SK-N-SH (cell line): ENCODE measurements at regions not wholly inside any gene's neighbourhood (a gene's known extent, or its start where the extent isn't known, plus 50 kb on each side); places are given as distances from the start of the nearest gene placed in this dataset.

ENCODE experiments used
- CTCF ChIA-PET: fragments of 300-600, 350-600 bp; formaldehyde crosslinking; extraction: SDS; loops from one replicate; lab custom pipeline; 2021; lab: Yijun Ruan, JAX
- POLR2A ChIA-PET: fragments of 350-600 bp; sonication (Branson Sonifier 250); formaldehyde crosslinking; extraction: SDS; loops from one replicate; lab custom pipeline; 2020; ENCODE audit warnings: antibody characterized with exemption, inconsistent platforms; lab: Yijun Ruan, JAX
- DNase-seq: peaks from one replicate; pipeline ENCODE4 v3.0.0; 2012
- H2AFZ ChIP-seq: fragments of 200-600 bp; sonication (generic); 2 replicates; pipeline ENCODE4 v1.8.1; 2016; ENCODE audit warnings: antibody characterized with exemption, mild to moderate bottlenecking, low read depth
- H3F3A ChIP-seq: fragments of 200-600 bp; sonication (generic); replicated peaks from 2 replicates; pipeline ENCODE3; 2016; ENCODE audit warnings: antibody characterized with exemption, mild to moderate bottlenecking; ENCODE audit not compliant: insufficient read depth
- H3K27ac ChIP-seq, 2 experiments: fragments of 200-500 bp in 1 of 2; fragments of 200-600 bp in 1 of 2; sonication (Bioruptor generic) in 1 of 2; sonication (generic), shearing (Covaris generic) in 1 of 2; 2 replicates each; pipeline versions ENCODE4 v1.5.1 to v1.6.1; 2014 to 2016; ENCODE audit warnings: low read depth in 2 of 2, inconsistent platforms in 1 of 2, low read length in 1 of 2, mild to moderate bottlenecking in 1 of 2, mixed read lengths in 1 of 2
- H3K27me3 ChIP-seq: fragments of 200-600 bp; sonication (generic), shearing (Covaris generic); 2 replicates; pipeline ENCODE4 v1.6.1; 2016; ENCODE audit warnings: mixed run types; ENCODE audit not compliant: insufficient read depth
- H3K36me3 ChIP-seq, 2 experiments: fragments of 200-500 bp in 1 of 2; fragments of 200-600 bp in 1 of 2; sonication (Bioruptor generic) in 1 of 2; sonication (generic) in 1 of 2; replicated peaks in 1 of 2; 2 replicates each; pipeline versions ENCODE3 to v1.5.1; 2014 to 2016; ENCODE audit warnings: low read length in 1 of 2, mild to moderate bottlenecking in 1 of 2; ENCODE audit not compliant: insufficient read depth in 2 of 2, control insufficient read depth in 1 of 2
- H3K4me1 ChIP-seq, 2 experiments: fragments of 200-500 bp in 1 of 2; fragments of 200-600 bp in 1 of 2; sonication (Bioruptor generic) in 1 of 2; sonication (generic), shearing (Covaris generic) in 1 of 2; 2 replicates each; pipeline versions ENCODE4 v1.5.1 to v1.6.1; 2014 to 2016; ENCODE audit warnings: low read depth in 1 of 2, low read length in 1 of 2, mixed run types in 1 of 2; ENCODE audit not compliant: insufficient read depth in 2 of 2, control insufficient read depth in 1 of 2
- H3K4me2 ChIP-seq: fragments of 200-600 bp; sonication (generic), shearing (Covaris generic); 2 replicates; pipeline ENCODE4 v1.6.1; 2017; ENCODE audit warnings: mixed run types
- H3K4me3 ChIP-seq, 2 experiments: fragments of 200-500 bp in 1 of 2; fragments of 200-600 bp in 1 of 2; sonication (Bioruptor generic) in 1 of 2; sonication (generic), shearing (Covaris generic) in 1 of 2; 2 replicates each; pipeline versions ENCODE4 v1.5.1 to v1.8.1; 2014 to 2016; ENCODE audit warnings: low read depth in 2 of 2, inconsistent platforms in 1 of 2, low read length in 1 of 2, mild to moderate bottlenecking in 1 of 2, mixed read lengths in 1 of 2, moderate library complexity in 1 of 2
- H3K79me2 ChIP-seq: fragments of 200-600 bp; sonication (generic); 2 replicates; pipeline ENCODE4 v1.8.1; 2017; ENCODE audit warnings: mild to moderate bottlenecking; ENCODE audit not compliant: insufficient read depth
- H3K9ac ChIP-seq: fragments of 200-600 bp; sonication (generic); 2 replicates; pipeline ENCODE4 v1.6.1; 2017; ENCODE audit warnings: mixed run types
- H3K9me2 ChIP-seq: fragments of 200-600 bp; sonication (generic); 2 replicates; pipeline ENCODE4 v1.6.1; 2017; ENCODE audit warnings: mixed run types
- H3K9me3 ChIP-seq: fragments of 200-600 bp; sonication (generic); 2 replicates; pipeline ENCODE4 v1.6.1; 2017; ENCODE audit warnings: mixed run types, mild to moderate bottlenecking, moderate library complexity
- H4K20me1 ChIP-seq: fragments of 200-600 bp; sonication (generic); 2 replicates; pipeline ENCODE4 v1.6.1; 2017; ENCODE audit warnings: mild to moderate bottlenecking, mixed run types; ENCODE audit not compliant: insufficient read depth
- EP300 ChIP-seq, 2 experiments: IDR thresholded peaks; 2 replicates each; pipeline versions ENCODE4 v1.4.0 to v1.6.1; 2012; ENCODE audit warnings: borderline replicate concordance in 1 of 2, low read depth in 1 of 2, low read length in 1 of 2
- FOXM1 ChIP-seq: IDR thresholded peaks from 2 replicates; pipeline ENCODE4 v1.4.0; 2012; ENCODE audit warnings: low read depth, mild to moderate bottlenecking
- GATA2 ChIP-seq: sonication (generic); formaldehyde crosslinking; IDR thresholded peaks from 2 replicates; pipeline ENCODE4 v1.5.0; 2020; ENCODE audit warnings: mild to moderate bottlenecking, missing genetic modification reagents
- JUND ChIP-seq: IDR thresholded peaks from 2 replicates; pipeline ENCODE4 v1.4.0; 2012
- MAX ChIP-seq: IDR thresholded peaks from 2 replicates; pipeline ENCODE4 v1.4.0; 2012; ENCODE audit warnings: low read depth
- MXI1 ChIP-seq: IDR thresholded peaks from 2 replicates; pipeline ENCODE4 v1.6.1; 2012; ENCODE audit warnings: mild to moderate bottlenecking, low read depth, low read length, improper control_type of control experiment
- NFIC ChIP-seq: IDR thresholded peaks from 2 replicates; pipeline ENCODE4 v1.4.0; 2012; ENCODE audit warnings: borderline replicate concordance
- NRF1 ChIP-seq: IDR thresholded peaks from 2 replicates; pipeline ENCODE4 v1.6.1; 2012; ENCODE audit warnings: low read depth, mild to moderate bottlenecking, low read length
- POLR2AphosphoS5 ChIP-seq: IDR thresholded peaks from 2 replicates; pipeline ENCODE4 v1.6.1; 2012; ENCODE audit warnings: low read depth, low read length
- RAD21 ChIP-seq: IDR thresholded peaks from 2 replicates; pipeline ENCODE4 v1.6.1; 2012; ENCODE audit warnings: mild to moderate bottlenecking, low read length
- REST ChIP-seq: IDR thresholded peaks from 2 replicates; pipeline ENCODE4 v1.6.1; 2012; ENCODE audit warnings: mild to moderate bottlenecking, low read depth, low read length, moderate library complexity
- RXRA ChIP-seq: IDR thresholded peaks from 2 replicates; pipeline ENCODE4 v1.4.0; 2012; ENCODE audit warnings: low read depth, mild to moderate bottlenecking, borderline replicate concordance
- TAF1 ChIP-seq: IDR thresholded peaks from 2 replicates; pipeline ENCODE4 v1.6.1; 2012; ENCODE audit warnings: low read depth, mild to moderate bottlenecking, low read length, moderate library complexity, borderline replicate concordance
- TEAD4 ChIP-seq: IDR thresholded peaks from 2 replicates; pipeline ENCODE4 v1.4.0; 2012; ENCODE audit warnings: mild to moderate bottlenecking, borderline replicate concordance; ENCODE audit not compliant: insufficient read depth
- WGBS: methylation state at CpG from one replicate; pipeline ENCODE4 v1.1.6; 2017; ENCODE audit warnings: low lambda C conversion rate; 5-methylcytosine and 5-hydroxymethylcytosine counted together

GRCh38 chr16:6265968-6266367 is 1066.7 kb upstream of the RBFOX1 start:
- no peak overlapping the region for H2AFZ ChIP-seq
- H3F3A ChIP-seq, result no peaks in the 10 kb centered on the region
- H3K9me2 ChIP-seq, result no peaks in the 10 kb centered on the region
- H3K9me3 ChIP-seq, result no peaks in the 10 kb centered on the region
- TF ChIP-seq FOXM1, result no peak
- no peak for TF ChIP-seq RXRA
- TF ChIP-seq EP300 (IDR thresholded peaks at IDR 0.05; ENCODE audit: borderline replicate concordance in 1 of 2, low read depth in 1 of 2, low read length in 1 of 2), result no peak
- no peak for TF ChIP-seq REST
- TF ChIP-seq GATA2, result no peak
- no peak for TF ChIP-seq MXI1
- TF ChIP-seq TEAD4, result no peak
- no peak overlapping the region for H3K4me2 ChIP-seq
- no peak overlapping the region for H3K27ac ChIP-seq
- no peaks in the 10 kb centered on the region for H3K27me3 ChIP-seq
- H4K20me1 ChIP-seq, result no peaks in the 10 kb centered on the region
- no peak overlapping the region for H3K9ac ChIP-seq
- H3K36me3 ChIP-seq, result no peaks in the 10 kb centered on the region
- POLR2A ChIA-PET, result no interaction called here
- CTCF ChIA-PET, result interaction anchor here (1.4 kb wide), 1 partner anchor 14 kb away, joined by 4 read pairs; no protein-coding TSS in a partner anchor
- no peak overlapping the region for H3K4me3 ChIP-seq
- H3K4me1 ChIP-seq, result no peaks in the 10 kb centered on the region
- H3K79me2 ChIP-seq, result no peaks in the 10 kb centered on the region
- no peak for DNase-seq
- 24% methylated on average over 4 of the region's 4 CpGs for WGBS

GRCh38 chr16:6258056-6258455 is 1074.6 kb upstream of the RBFOX1 start:
- Histone ChIP-seq H3K9ac (no peak overlapping the region), H3K9me3 (no peaks in the 10 kb centered on the region), H3K27ac (no peak overlapping the region), H3K4me1 (no peaks in the 10 kb centered on the region), H2AFZ (no peak overlapping the region), H3K4me2 (no peak overlapping the region), H3K4me3 (no peak overlapping the region), H4K20me1 (no peaks in the 10 kb centered on the region), H3F3A (no peaks in the 10 kb centered on the region), H3K36me3 (no peaks in the 10 kb centered on the region), H3K9me2 (no peaks in the 10 kb centered on the region), H3K79me2 (no peaks in the 10 kb centered on the region), H3K27me3 (no peaks in the 10 kb centered on the region)
- CTCF ChIA-PET, result no interaction called here
- 25% methylated on average over 3 of the region's 3 CpGs for WGBS
- no peak for DNase-seq
- no peak for TF ChIP-seq POLR2AphosphoS5
- no peak for TF ChIP-seq GATA2
- TF ChIP-seq NRF1, result no peak
- POLR2A ChIA-PET, result no interaction called here

- DNase-seq, result no peak
- Histone ChIP-seq H3K9me3 (no peaks in the 10 kb centered on the region), H3K4me3 (no peak overlapping the region), H3K27me3 (no peaks in the 10 kb centered on the region), H3F3A (no peaks in the 10 kb centered on the region), H3K79me2 (no peaks in the 10 kb centered on the region), H4K20me1 (no peaks in the 10 kb centered on the region), H3K4me1 (no peaks in the 10 kb centered on the region), H2AFZ (no peak overlapping the region), H3K36me3 (no peaks in the 10 kb centered on the region), H3K9me2 (no peaks in the 10 kb centered on the region), H3K4me2 (no peak overlapping the region), H3K9ac (no peak overlapping the region), H3K27ac (no peak overlapping the region)
- WGBS, result 24% methylated on average over 4 of the region's 4 CpGs
- POLR2A ChIA-PET, result no interaction called here
- CTCF ChIA-PET, result no interaction called here
- no peak for TF ChIP-seq REST
- no peak for TF ChIP-seq NFIC
- TF ChIP-seq MAX, result no peak
- TF ChIP-seq TAF1, result no peak
- no peak for TF ChIP-seq RAD21
- no peak for TF ChIP-seq JUND
Observed at GRCh38 chr16:6252541-6252940, 1080.1 kb upstream of the RBFOX1 start.
